Transverse colon (tissue), 4 donors: ENCODE measurements at regions not wholly inside any gene's neighbourhood (a gene's known extent, or its start where the extent isn't known, plus 50 kb on each side); places are given as distances from the start of the nearest gene placed in this dataset.

Experiments
- DNase-seq: peaks from one replicate; pipeline ENCODE4 v3.0.0-alpha.2; 2019
- H3K27ac ChIP-seq, 4 donors: fragments of 200-600 bp; sonication (generic); 2 replicates each; pipeline ENCODE4 v1.5.1; 2016 to 2018; ENCODE audit warnings: inconsistent platforms in 4 of 4
- H3K27me3 ChIP-seq: fragments of 200-600 bp; sonication (generic); 2 replicates; pipeline ENCODE4 v1.5.1; 2017; ENCODE audit warnings: inconsistent platforms
- H3K36me3 ChIP-seq, 4 donors: fragments of 200-600 bp; sonication (generic); 2 replicates each; pipeline ENCODE4 v1.5.1; 2017 to 2019; ENCODE audit warnings: inconsistent platforms in 4 of 4
- H3K4me1 ChIP-seq, 4 donors: fragments of 200-600 bp; sonication (generic); 2 replicates each; pipeline ENCODE4 v1.5.1; 2017 to 2020; ENCODE audit warnings: inconsistent platforms in 4 of 4
- H3K4me3 ChIP-seq, 4 donors: fragments of 200-600 bp; sonication (generic); 1 replicate in 1 of 4; 2 replicates in 3 of 4; pipeline versions ENCODE4 v1.5.1 to v1.6.1; 2017 to 2019; ENCODE audit warnings: inconsistent platforms in 4 of 4
- H3K9me3 ChIP-seq, 2 donors: fragments of 200-600 bp; sonication (generic); 2 replicates each; pipeline ENCODE4 v1.5.1; 2017 to 2019; ENCODE audit warnings: inconsistent platforms in 2 of 2
- CTCF ChIP-seq, 5 experiments: fragments of 200-600 bp in 3 of 5; fragments of 450-650 bp in 2 of 5; sonication (generic) in 3 of 5; IDR thresholded peaks; 1 replicate in 2 of 5; 2 replicates in 3 of 5; pipeline ENCODE4 v1.5.1; 2016 to 2017; ENCODE audit warnings: antibody characterized with exemption in 5 of 5, inconsistent platforms in 3 of 5, mild to moderate bottlenecking in 2 of 5, moderate library complexity in 1 of 5
- EP300 ChIP-seq: sonication (generic); formaldehyde crosslinking; IDR thresholded peaks from one replicate; pipeline ENCODE4 v1.6.1; 2017; ENCODE audit warnings: antibody characterized with exemption, low read depth
- POLR2A ChIP-seq: fragments of 450-650 bp; IDR thresholded peaks from one replicate; pipeline ENCODE4 v1.6.1; 2016; ENCODE audit warnings: antibody characterized with exemption, mild to moderate bottlenecking, moderate library complexity
- POLR2AphosphoS5 ChIP-seq, 3 donors: sonication (generic); formaldehyde crosslinking; IDR thresholded peaks; one replicate each; pipeline ENCODE4 v1.6.1; 2016; ENCODE audit warnings: antibody characterized with exemption in 3 of 3
- WGBS, 2 donors: methylation state at CpG; one replicate each; pipeline ENCODE4 v1.1.5; 2018; ENCODE audit warnings: low coverage in 1 of 2; 5-methylcytosine and 5-hydroxymethylcytosine counted together
- in situ Hi-C, 4 donors: fragments of 200-750 bp; cut with MboI; loops; one replicate each; pipeline versions ENCODE4 v1.15.0 to v1.15.1; 2017; ENCODE audit warnings: low sequenced_read_pairs in 3 of 4, low pct_ligation_motif_present in 1 of 4, low pct_unique_long_range_greater_than_20kb in 1 of 4
- intact Hi-C: fragments of 100-400 bp; cut with DNase I; formaldehyde crosslinking; loops from one replicate; pipeline ENCODE4 v1.15.1; 2023; ENCODE audit warnings: low total_unique reads

- H3K4me1 ChIP-seq: peaks cover 0 to 18% (median 8%) of the 10 kb centered on the region in 4 donors
- peaks cover 16 to 17% of the 10 kb centered on the region in 2 donors for H3K9me3 ChIP-seq
- intact Hi-C loops: no loop called here
- no peaks in the 10 kb centered on the region for H3K27me3 ChIP-seq
- TF ChIP-seq POLR2AphosphoS5 (IDR thresholded peaks at IDR 0.05) (no peak), POLR2A (no peak), CTCF (IDR thresholded peaks at IDR 0.05) (no peak), EP300 (no peak)
- in situ Hi-C loops: no loop called here
- no peaks in the 10 kb centered on the region for H3K36me3 ChIP-seq
- DNase-seq: no peak
- no peak overlapping the region for H3K27ac ChIP-seq
- WGBS, 2 donors: 81 to 83% methylated on average over 3 to 4 of the region's 4 CpGs
- H3K4me3 ChIP-seq: no peak overlapping the region
These were observed 73.1 kb downstream of the CRPPA start for GRCh38 chr7:16348251-16348650.

- Histone ChIP-seq H3K4me3 (no peak overlapping the region), H3K4me1 (peaks cover 0 to 18% (median 8%) of the 10 kb centered on the region in 4 donors), H3K27ac (no peak overlapping the region), H3K9me3 (peaks cover 16 to 17% of the 10 kb centered on the region in 2 donors), H3K36me3 (no peaks in the 10 kb centered on the region), H3K27me3 (no peaks in the 10 kb centered on the region)
- in situ Hi-C loops (no loop called here), intact Hi-C loops (no loop called here)
- TF ChIP-seq POLR2AphosphoS5 (IDR thresholded peaks at IDR 0.05) (no peak), CTCF (IDR thresholded peaks at IDR 0.05) (no peak), EP300 (no peak), POLR2A (no peak)
- DNase-seq: no peak
- WGBS, 2 donors: 28 to 33% methylated on average over 1 of the region's 1 CpG
These were observed 73.5 kb downstream of the CRPPA start for GRCh38 chr7:16347827-16348192.

GRCh38 chr7:16347066-16347826, 74.1 kb downstream of the CRPPA start:
- peak overlapping the region in 1 of 4 donors; percentile 46 for H3K27ac ChIP-seq
- in situ Hi-C loops: no loop called here
- peaks cover 0 to 18% (median 8%) of the 10 kb centered on the region in 4 donors for H3K4me1 ChIP-seq
- no peak for DNase-seq
- H3K27me3 ChIP-seq: no peaks in the 10 kb centered on the region
- H3K36me3 ChIP-seq: no peaks in the 10 kb centered on the region
- TF ChIP-seq POLR2A: no peak
- no peak for TF ChIP-seq EP300
- no peak for TF ChIP-seq POLR2AphosphoS5 (IDR thresholded peaks at IDR 0.05)
- TF ChIP-seq CTCF (IDR thresholded peaks at IDR 0.05): no peak
- H3K4me3 ChIP-seq: no peak overlapping the region
- 87 to 100% methylated on average over 1 of the region's 1 CpG for WGBS, 2 donors
- H3K9me3 ChIP-seq: peaks cover 16 to 17% of the 10 kb centered on the region in 2 donors
- intact Hi-C loops: no loop called here

GRCh38 chr7:16345979-16346958, 75.1 kb downstream of the CRPPA start:
- no peak for DNase-seq
- H3K9me3 ChIP-seq: peaks cover 16 to 17% of the 10 kb centered on the region in 2 donors
- H3K36me3 ChIP-seq: no peaks in the 10 kb centered on the region
- H3K27me3 ChIP-seq: no peaks in the 10 kb centered on the region
- in situ Hi-C loops: no loop called here
- H3K4me3 ChIP-seq: no peak overlapping the region
- 51 to 67% methylated on average over 4 to 5 of the region's 5 CpGs for WGBS, 2 donors
- intact Hi-C loops: no loop called here
- H3K27ac ChIP-seq: peak overlapping the region in 1 of 4 donors; percentile 46
- H3K4me1 ChIP-seq: peaks cover 0 to 18% (median 8%) of the 10 kb centered on the region in 4 donors
- no peak for TF ChIP-seq CTCF (IDR thresholded peaks at IDR 0.05)
- TF ChIP-seq POLR2A: no peak
- TF ChIP-seq EP300: no peak
- no peak for TF ChIP-seq POLR2AphosphoS5 (IDR thresholded peaks at IDR 0.05)
